ENCODE measurements at regions not wholly inside any gene's neighbourhood (a gene's known extent, or its start where the extent isn't known, plus 50 kb on each side); places are given as distances from the start of the nearest gene placed in this dataset.
"Not testable (repeated sequence)": the region's sequence is repeated elsewhere in the genome, so short reads cannot be mapped to it uniquely, and the experiment has no call there.

GRCh38 chr16:46389561-46390041 lies 231.6 kb downstream of the SHCBP1 start:
- TF ChIP-seq CTCF (IDR thresholded peaks at IDR 0.05); POLR2A (IDR thresholded peaks at IDR 0.05; ENCODE audit: low read depth): not testable (repeated sequence)
